ENCODE measurements at regions not wholly inside any gene's neighbourhood (a gene's known extent, or its start where the extent isn't known, plus 50 kb on each side); places are given as distances from the start of the nearest gene placed in this dataset.
A peak's percentile ranks its signal among the peaks of the same experiment; 100 is the strongest.

DNA sequence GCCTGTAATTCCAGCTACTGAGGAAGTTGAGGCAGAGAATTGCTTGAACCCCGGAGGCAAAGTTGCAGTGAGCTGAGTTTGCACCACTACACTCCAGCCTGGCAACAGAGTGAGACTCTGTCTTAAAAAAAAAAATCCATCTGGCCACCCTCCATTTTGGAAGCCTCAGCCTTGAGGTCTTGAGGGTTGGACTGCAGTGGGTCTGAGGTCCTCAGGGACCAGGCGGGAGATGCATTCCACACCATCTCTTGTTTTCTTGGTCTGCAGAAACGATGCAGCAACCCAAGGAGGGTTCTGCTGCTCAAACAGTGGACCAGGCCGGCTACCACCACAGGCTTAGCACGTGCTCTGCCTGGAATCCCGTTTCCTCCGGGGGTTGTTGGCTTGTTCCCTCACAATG, 299.3 kb downstream of the FGF9 start:
- Histone ChIP-seq H3K9ac (replicated peaks in 1 of 4; ENCODE audit: extremely low read depth in 1 of 4, low read depth in 3 of 4, low read length in 3 of 4) (no peak overlapping the region), H2BK20ac (ENCODE audit: low read length) (no peak overlapping the region), H3K36me3 (ENCODE audit: control insufficient read depth in 2 of 4, insufficient read depth in 4 of 4, low read length in 3 of 4) (no peaks in the 10 kb centered on the region), H3K9me3 (ENCODE audit: insufficient read depth in 2 of 2, low read depth in 1 of 2, low read length in 1 of 2) (no peaks in the 10 kb centered on the region), H3K18ac (ENCODE audit: extremely low read depth, low read length) (no peak overlapping the region), H3K4me1 (replicated peaks in 1 of 4; ENCODE audit: control insufficient read depth in 3 of 4, insufficient read depth in 4 of 4, low read length in 3 of 4) (peaks cover 0 to 3% (median 0%) of the 10 kb centered on the region in 4 experiments; a peak in 1 of 7 replicates), H3K23ac (ENCODE audit: insufficient read length) (no peak overlapping the region), H3K79me2 (ENCODE audit: control insufficient read depth in 1 of 2, insufficient read depth in 2 of 2, low read length in 2 of 2) (no peaks in the 10 kb centered on the region), H3K23me2 (ENCODE audit: low read depth, low read length) (peaks cover 14% of the 10 kb centered on the region; the same call in 1 of the 2 replicates), H2AFZ (ENCODE audit: low read length) (peak overlapping the region; percentile 4; the same call in 1 of the 2 replicates), H3K79me1 (ENCODE audit: low read depth, low read length) (no peaks in the 10 kb centered on the region), H3K4me2 (ENCODE audit: insufficient read depth in 1 of 2, low read depth in 2 of 2, low read length in 2 of 2) (no peak overlapping the region), H2BK120ac (replicated peaks; ENCODE audit: low read depth, low read length) (no peak overlapping the region), H4K20me1 (replicated peaks in 1 of 2; ENCODE audit: control insufficient read depth in 1 of 2, insufficient read depth in 2 of 2, low read length in 2 of 2) (peaks cover 0 to 7% of the 10 kb centered on the region in 2 experiments), H2BK15ac (ENCODE audit: low read length) (no peak overlapping the region), H3K56ac (replicated peaks; ENCODE audit: insufficient read length, low read depth, low read length) (no peak overlapping the region), H3K27me3 (replicated peaks in 1 of 4; ENCODE audit: control insufficient read depth in 3 of 4, extremely low read depth in 1 of 4, insufficient read depth in 3 of 4, low read length in 3 of 4) (no peaks in the 10 kb centered on the region), H4K91ac (replicated peaks; ENCODE audit: insufficient read length, low read length) (no peak overlapping the region), H3K4ac (replicated peaks; ENCODE audit: insufficient read length, low read depth, low read length) (no peak overlapping the region), H2BK5ac (ENCODE audit: low read depth, low read length) (no peak overlapping the region), H3K4me3 (ENCODE audit: extremely low read depth in 1 of 4, insufficient read depth in 2 of 4, low read depth in 3 of 4, low read length in 4 of 4) (no peak overlapping the region), H4K8ac (ENCODE audit: extremely low read depth, insufficient read depth, low read length) (no peak overlapping the region), H3K27ac (ENCODE audit: low read depth, low read length) (no peak overlapping the region), H2BK12ac (ENCODE audit: low read depth, low read length) (no peak overlapping the region), H2AK5ac (ENCODE audit: low read depth, low read length) (no peak overlapping the region), H4K5ac (ENCODE audit: insufficient read length, low read depth, low read length) (no peak overlapping the region), H3K14ac (ENCODE audit: insufficient read length) (no peak overlapping the region)
- FAIRE-seq: no peak
- WGBS, 2 experiments (ENCODE audit: extremely low coverage in 1 of 2, insufficient coverage in 1 of 2, insufficient read length in 1 of 2, insufficient replicate concordance in 2 of 2, low coverage in 1 of 2, low lambda C conversion rate in 2 of 2, missing lambda C conversion rate in 1 of 2): 96% methylated on average over 7 of the region's 7 CpGs; no CpG with 5 or more reads in 1 of the 2 experiments
- ChIA-PET CTCF (ENCODE audit: partially characterized antibody) (interaction anchor here (0.6 to 1.3 kb wide), 2 partner anchors 13 to 907 kb away, joined by 3 to 7 read pairs; no protein-coding TSS in a partner anchor), POLR2A (ENCODE audit: partially characterized antibody) (no interaction called here)
- DNase-seq (ENCODE audit: low read depth in 1 of 2, low spot score in 2 of 2): no peak
- TF ChIP-seq FOSL1 (IDR thresholded peaks at IDR 0.05; ENCODE audit: insufficient read depth, low read depth, low read length) (no peak), BCL11A (IDR thresholded peaks at IDR 0.05; ENCODE audit: low read depth in 2 of 2, low read length in 2 of 2) (no peak), BACH1 (IDR thresholded peaks at IDR 0.05; ENCODE audit: low read length) (no peak), BRCA1 (IDR thresholded peaks at IDR 0.05; ENCODE audit: low read depth, low read length) (no peak), SP2 (IDR thresholded peaks at IDR 0.05; ENCODE audit: low read length) (no peak), TBP (IDR thresholded peaks at IDR 0.05; ENCODE audit: low read depth, low read length) (no peak), SP1 (IDR thresholded peaks at IDR 0.05; ENCODE audit: low read depth, low read length) (no peak)
